Hematopoietic multipotent progenitor cell treated with erythropoietin and hydrocortisone succinate and interleukin-3 and kit ligand, for 17 days (in vitro differentiated cells): ENCODE measurements at regions not wholly inside any gene's neighbourhood (a gene's known extent, or its start where the extent isn't known, plus 50 kb on each side); places are given as distances from the start of the nearest gene placed in this dataset.
A peak's percentile ranks its signal among the peaks of the same experiment; 100 is the strongest.
"Not testable (repeated sequence)": the region's sequence is repeated elsewhere in the genome, so short reads cannot be mapped to it uniquely, and the experiment has no call there.

Experiments used
- DNase-seq: peaks from one replicate; pipeline ENCODE4 v3.0.0-alpha.2; 2015; ENCODE audit warnings: low spot score

DNA sequence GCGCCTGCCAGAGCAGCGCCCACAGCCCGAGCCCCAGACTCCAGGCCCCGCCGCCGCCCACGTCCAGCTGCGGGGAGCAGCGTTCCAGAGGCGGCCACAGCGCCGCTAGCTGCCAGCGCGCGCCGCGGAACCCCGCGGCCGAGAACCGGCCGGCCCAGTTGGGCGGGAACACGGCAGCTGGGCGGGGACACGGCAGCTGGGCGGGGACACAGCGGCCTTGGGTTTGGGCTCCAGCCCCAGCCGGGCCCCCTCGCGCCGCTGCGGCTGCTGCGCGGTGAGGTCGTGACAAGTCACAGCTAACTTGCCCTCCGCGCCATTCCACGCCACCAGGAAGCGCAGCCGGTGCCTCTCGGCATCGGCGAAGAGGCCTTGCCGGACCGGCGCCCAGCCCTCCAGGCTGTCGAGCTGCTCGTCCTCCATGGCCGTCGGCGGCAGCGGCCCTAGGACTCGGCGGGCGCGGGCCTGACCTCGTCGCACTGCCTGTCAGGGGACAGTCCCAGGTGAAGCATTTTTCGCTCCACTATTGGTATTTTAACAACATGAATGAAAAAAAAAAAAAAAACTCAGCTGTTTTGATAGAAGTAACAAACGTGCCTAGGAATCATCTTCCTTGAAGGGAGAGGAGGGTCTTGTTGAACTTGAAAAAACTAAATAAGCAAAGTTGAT, 56.6 kb upstream of the GOLGA8N start:
- DNase-seq, result peak; percentile 16

DNA sequence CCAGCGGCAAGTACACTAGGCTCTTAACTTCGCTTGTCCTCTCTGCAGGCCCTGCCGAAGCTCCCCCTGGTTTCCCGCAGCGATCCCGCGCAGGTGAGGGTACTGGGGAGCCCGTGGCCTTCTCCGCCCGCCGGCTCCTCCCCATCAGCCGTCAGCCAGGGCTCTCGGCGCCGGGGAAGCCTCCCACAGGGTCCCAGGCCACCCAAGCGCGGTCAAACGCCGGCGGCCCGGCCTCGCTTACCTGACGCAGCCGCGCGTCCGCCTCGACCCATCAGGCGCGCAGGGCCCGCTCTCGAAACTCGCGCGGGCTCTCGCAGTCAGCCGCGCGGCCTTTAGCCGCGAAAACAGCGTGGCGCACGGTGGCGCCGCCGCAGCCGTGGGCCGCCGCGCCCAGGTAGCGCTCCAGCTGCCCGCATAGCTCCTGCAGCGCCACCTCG, 57.2 kb upstream of the GOLGA8N start:
- not testable (repeated sequence) for DNase-seq

DNA sequence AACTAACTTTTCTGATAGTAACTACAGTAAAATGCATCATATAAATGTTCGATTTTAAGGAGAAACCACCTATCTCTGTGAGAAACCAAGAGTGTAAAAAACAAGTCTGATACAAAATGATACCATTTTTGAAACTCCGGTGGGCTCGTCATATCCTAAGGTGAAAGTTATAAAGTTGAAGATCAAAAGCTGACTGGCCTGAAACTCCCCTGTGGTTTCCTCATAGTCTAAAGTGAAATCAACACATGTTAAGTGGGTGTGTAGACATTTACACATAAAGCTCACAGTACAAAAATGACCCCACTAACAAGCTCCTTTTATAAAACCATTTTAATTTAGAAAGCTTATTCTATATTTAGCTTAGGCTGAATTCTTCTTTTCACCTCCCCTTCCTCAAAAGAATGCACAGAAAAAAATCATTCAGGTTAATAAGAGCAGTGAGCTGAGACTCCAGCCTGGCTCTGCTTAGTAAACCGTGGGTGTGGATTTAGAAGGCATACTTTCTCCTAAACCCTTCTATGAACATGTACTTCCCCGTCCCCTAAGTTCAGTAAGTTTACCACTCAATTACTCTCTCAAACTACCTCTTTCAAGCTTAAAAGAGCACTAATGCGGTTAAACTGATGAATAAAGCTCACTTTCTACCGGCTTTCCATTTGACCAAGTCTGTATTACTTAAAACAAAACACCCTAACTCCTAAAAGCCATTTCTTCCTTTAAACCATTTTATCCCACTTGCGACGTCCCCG, 57.9 kb upstream of the GOLGA8N start:
- not testable (repeated sequence) for DNase-seq

DNA sequence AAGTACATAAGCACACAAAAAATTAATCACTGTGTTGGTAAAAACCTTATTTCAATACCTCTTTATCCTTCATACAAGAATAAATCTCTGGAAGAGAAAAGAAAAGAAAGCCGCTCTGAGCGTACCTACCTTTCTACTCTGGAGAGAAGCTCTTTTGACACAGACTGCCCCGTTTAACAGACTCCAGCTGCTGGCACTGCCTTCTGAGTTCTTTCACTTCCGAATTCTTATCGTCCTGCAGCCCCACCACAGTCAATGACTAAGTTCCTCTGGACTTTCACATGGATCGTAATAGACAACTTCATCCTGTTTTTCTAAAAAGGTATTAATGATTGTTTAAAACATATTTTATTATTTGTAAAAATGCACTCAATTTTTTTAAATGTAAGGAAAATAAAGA, 67.5 kb upstream of the GOLGA8O start:
- not testable (repeated sequence) for DNase-seq

DNA sequence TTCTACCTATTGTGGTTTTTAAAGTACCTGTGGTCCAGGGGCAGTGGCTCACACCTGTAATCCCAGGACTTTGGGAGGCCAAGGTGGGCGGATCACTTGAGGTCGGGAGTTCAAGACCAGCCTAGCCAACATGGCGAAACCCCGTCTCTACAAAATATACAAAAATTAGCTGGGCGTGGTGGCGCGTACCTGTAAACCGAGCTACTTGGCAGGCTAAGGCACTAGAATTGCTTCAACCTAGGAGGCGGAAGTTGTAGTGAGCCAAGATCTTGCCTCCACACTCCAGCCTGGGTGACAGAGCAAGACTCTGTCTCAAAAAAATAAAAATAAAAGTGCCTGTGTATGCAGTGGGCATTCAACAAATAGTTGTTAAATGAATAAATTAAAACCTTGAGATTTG, 67.0 kb upstream of the GOLGA8O start:
- not testable (repeated sequence) for DNase-seq

DNA sequence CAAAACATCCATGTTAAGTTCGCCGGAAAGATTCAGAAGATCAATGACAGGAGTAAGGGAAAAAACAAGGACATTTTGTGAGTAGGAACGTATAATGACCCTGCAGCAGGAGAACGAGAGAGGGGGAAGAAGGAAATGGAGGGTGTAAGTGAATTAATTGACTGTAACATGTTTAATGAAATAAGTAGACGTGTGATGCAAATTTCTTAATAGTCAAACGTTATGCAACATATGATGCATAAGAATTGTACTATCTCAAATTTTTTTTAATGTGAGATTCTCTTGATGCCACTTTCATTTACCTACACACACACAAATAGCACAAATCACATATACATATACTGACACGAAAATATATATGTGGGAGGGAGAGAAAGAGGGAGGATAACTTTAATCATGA, 63.5 kb upstream of the GOLGA8O start:
- not testable (repeated sequence) for DNase-seq

DNA sequence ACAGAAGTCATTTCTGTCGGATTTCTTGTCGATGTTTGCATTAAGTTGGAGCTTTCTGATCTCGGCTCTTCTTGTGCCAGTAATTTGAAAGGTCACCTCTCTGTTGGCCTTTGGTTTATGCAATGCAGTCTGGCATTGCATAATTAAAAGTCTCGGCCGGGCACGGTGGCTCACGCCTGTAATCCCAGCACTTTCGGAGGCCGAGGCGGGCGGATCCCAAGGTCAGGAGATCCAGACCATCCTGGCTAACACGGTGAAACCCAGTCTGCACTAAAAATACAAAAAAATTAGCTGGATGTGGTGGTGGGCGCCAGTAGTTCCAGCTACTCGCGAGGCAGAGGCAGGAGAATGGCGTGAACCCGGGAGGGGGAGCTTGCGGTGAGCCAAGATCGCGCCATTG, 62.6 kb upstream of the GOLGA8O start:
- DNase-seq, result not testable (repeated sequence)

DNA sequence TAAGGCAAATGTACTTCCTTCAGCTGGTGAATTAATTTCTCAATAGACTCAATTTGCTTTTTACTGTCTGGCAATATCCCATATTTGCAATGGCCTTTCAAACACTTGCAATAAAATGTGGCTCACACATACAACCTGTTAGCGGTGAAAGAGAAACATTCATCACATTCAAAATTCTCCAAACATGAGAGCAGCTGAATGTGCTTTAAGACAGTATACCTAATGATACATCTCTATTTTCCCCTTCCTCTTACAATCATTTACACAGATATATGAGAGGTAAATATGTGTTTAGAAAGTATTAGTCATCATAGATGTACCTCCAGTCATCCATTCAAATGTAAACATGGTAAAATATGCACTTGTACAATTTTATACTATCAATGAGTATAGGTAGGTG, 61.5 kb upstream of the GOLGA8O start:
- DNase-seq, result not testable (repeated sequence)

DNA sequence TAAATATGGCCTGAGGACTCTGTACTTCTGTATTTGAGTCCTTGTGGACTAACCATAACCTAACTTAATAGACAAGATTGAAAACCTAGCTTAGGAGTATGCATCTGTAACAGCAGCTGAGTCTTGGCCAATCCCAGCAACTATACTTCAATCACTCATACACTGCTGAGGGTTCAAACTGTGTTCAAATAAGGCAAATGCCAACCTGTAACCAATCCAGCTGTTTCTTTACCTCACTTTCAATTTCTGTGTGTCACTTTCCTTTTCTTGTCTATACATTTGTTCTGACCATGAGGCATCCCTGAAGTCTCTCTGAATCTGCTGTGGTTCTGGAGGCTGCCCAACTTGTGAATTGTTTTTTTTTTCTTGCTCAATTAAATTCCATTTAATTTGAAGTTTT, 57.9 kb upstream of the GOLGA8O start:
- DNase-seq, result not testable (repeated sequence)

DNA sequence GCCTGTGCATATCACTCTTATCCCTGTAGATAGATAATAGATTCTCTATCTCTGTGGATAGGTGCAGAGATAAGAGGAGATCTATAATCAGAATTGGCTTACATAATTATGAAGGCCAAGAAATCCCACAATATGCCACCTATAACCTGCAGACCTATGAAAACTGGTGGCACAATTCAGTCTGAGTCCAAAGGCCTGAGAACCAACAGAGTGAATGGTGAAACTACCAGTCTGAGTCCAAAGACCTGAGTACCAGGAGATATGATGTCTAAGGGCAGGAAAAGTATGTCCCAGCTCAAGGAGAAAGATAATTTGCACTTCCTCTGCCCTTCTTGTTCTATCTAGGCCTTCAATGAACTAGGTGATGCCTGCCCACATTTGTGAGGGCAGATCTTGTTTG, 54.6 kb upstream of the GOLGA8O start:
- not testable (repeated sequence) for DNase-seq

DNA sequence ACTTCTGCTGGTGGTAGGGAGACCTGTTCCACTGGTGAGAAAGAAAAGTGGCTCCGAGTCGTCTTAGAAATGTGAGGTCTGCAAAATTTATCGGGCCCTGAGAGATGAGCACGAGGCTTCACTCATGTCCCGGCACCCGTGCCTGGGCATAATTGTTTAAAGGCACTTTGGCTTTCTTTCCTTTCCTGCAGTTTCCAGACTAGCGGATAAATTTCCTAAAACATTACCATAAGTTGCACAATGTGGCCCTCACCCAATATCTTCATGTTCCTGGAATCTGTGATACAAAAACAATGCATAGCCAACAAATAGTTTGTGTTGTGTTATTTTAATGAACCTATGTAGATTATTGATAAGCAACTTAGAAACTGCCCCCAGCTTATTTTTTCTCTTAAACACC, 52.6 kb upstream of the GOLGA8O start:
- DNase-seq, result not testable (repeated sequence)

DNA sequence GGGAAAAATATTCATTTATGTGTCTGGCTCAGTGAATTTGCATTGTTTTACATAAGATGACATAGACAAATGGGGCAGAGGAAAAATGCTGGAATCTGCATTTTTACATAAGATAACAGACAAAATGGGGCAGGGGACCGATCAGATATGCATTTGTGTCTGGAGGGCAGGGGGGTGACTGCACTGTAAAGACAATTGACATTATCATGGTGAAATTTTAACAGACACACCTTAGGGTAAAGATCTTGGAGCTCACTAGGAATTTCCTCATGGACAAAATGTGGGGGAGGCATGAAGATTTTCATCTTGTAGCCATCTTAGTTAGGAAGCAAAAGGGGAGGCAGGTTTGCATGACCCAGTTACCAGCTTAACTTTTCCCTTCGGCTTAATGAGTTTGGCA, 51.4 kb upstream of the GOLGA8O start:
- DNase-seq, result not testable (repeated sequence)

DNA sequence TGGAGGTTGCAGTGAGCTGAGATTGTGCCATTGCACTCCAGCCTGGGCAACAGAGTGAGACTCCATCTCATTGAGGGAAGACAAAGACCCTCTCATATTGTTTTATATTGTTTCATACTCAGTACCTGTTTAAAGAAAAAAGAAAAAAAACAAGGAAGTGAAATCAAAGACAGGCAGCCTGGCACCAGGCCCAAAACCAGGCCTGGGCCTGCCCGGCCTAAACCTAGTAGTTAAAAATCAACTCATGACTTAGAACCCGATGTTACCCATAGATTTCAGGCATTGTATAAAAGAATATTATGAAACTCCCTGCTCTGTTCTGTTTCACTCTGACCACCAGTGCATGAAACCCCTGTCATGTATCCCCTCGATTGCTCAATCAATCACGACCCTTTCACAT, 50.2 kb upstream of the GOLGA8O start:
- not testable (repeated sequence) for DNase-seq
